Smooth muscle cell (in vitro differentiated cells): ENCODE measurements at regions not wholly inside any gene's neighbourhood (a gene's known extent, or its start where the extent isn't known, plus 50 kb on each side); places are given as distances from the start of the nearest gene placed in this dataset.

Source experiments
- DNase-seq: peaks from one replicate; lab custom pipeline; 2025; ENCODE audit not compliant: unreplicated experiment; lab: John Stamatoyannopoulos, UW
- H2AFZ ChIP-seq: fragments of 200-600 bp; sonication (generic); 2 replicates; pipeline ENCODE4 v1.6.0; 2016; ENCODE audit warnings: antibody characterized with exemption, low read depth, mild to moderate bottlenecking
- H3F3A ChIP-seq: fragments of 200-600 bp; sonication (generic); 2 replicates; pipeline ENCODE4 v1.6.0; 2017; ENCODE audit warnings: antibody characterized with exemption, low read depth
- H3K27ac ChIP-seq: fragments of 200-600 bp; sonication (generic); 2 replicates; pipeline ENCODE4 v1.5.1; 2016; ENCODE audit warnings: low read depth, mild to moderate bottlenecking
- H3K27me3 ChIP-seq: fragments of 200-600 bp; sonication (generic); 2 replicates; pipeline ENCODE4 v1.6.1; 2016; ENCODE audit warnings: low read depth, mild to moderate bottlenecking
- H3K36me3 ChIP-seq: fragments of 200-600 bp; sonication (generic); 2 replicates; pipeline ENCODE4 v1.5.1; 2016; ENCODE audit warnings: low read depth
- H3K4me1 ChIP-seq: fragments of 200-600 bp; sonication (generic); 2 replicates; pipeline ENCODE4 v1.5.1; 2016; ENCODE audit warnings: low read depth
- H3K4me2 ChIP-seq: fragments of 200-600 bp; sonication (generic); 2 replicates; pipeline ENCODE4 v1.6.0; 2016; ENCODE audit warnings: mild to moderate bottlenecking
- H3K4me3 ChIP-seq: fragments of 200-600 bp; sonication (generic); 2 replicates; pipeline ENCODE4 v1.5.1; 2016; ENCODE audit warnings: mild to moderate bottlenecking
- H3K79me2 ChIP-seq: fragments of 200-600 bp; sonication (generic); 2 replicates; pipeline ENCODE4 v1.6.0; 2016; ENCODE audit warnings: low read depth, mild to moderate bottlenecking
- H3K9ac ChIP-seq: fragments of 200-600 bp; sonication (generic); 2 replicates; pipeline ENCODE4 v1.6.0; 2016; ENCODE audit warnings: low read depth
- H3K9me3 ChIP-seq: fragments of 200-600 bp; sonication (generic); replicated peaks from 2 replicates; pipeline ENCODE4 v1.5.1; 2016; ENCODE audit warnings: low read depth
- H4K20me1 ChIP-seq: fragments of 200-600 bp; sonication (generic); 2 replicates; pipeline ENCODE4 v1.6.0; 2016; ENCODE audit warnings: low read depth
- CTCF ChIP-seq: fragments of 200-600 bp; sonication (generic); IDR thresholded peaks from 2 replicates; pipeline ENCODE4 v1.5.1; 2017; ENCODE audit warnings: borderline replicate concordance, mild to moderate bottlenecking, antibody characterized with exemption; ENCODE audit not compliant: insufficient read depth, poor library complexity, severe bottlenecking
- WGBS: methylation state at CpG from one replicate; pipeline ENCODE4 v1.1.7; 2016; ENCODE audit warnings: low lambda C conversion rate; 5-methylcytosine and 5-hydroxymethylcytosine counted together

DNA sequence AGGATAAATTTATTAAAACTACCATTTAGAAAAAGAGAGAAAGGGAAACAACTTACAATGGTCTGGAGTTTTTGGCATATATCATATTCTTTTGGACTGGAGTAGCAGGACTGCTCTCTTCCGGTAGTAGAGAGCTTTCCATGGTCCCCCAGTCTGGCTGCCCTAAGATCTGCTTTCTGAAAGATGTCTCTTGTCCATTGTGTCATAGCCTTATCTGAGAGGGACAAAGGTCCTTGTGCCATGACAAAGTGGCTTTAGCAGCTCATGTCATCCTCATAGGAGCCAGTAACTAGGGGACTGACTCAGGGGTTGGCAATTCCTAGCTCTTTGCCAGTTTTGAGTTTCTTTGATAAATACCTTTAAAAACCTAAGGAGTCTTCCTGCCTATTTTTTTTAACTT is 505.5 kb upstream of the ZEB2 start:
- Histone ChIP-seq H3K4me2 (no peak overlapping the region), H3K4me3 (no peak overlapping the region)

GRCh38 chr2:145023334-145023934 is 503.5 kb upstream of the ZEB2 start:
- Histone ChIP-seq H3K36me3 (no peaks in the 10 kb centered on the region), H3K79me2 (no peaks in the 10 kb centered on the region), H3K27me3 (no peaks in the 10 kb centered on the region), H3K9ac (peak overlapping the region; percentile 32), H3K4me1 (peaks cover 23% of the 10 kb centered on the region), H3K9me3 (no peaks in the 10 kb centered on the region), H3K4me3 (no peak overlapping the region), H3F3A (no peaks in the 10 kb centered on the region), H3K27ac (peak overlapping the region; percentile 80), H3K4me2 (peak overlapping the region; percentile 71), H4K20me1 (no peaks in the 10 kb centered on the region), H2AFZ (no peak overlapping the region)
- no peak for TF ChIP-seq CTCF
- WGBS = 77% methylated on average over 3 of the region's 3 CpGs
- DNase-seq = no peak

More for the DNA sequence above, 505.5 kb upstream of the ZEB2 start:
- Histone ChIP-seq H3K27me3 (no peaks in the 10 kb centered on the region), H3K9me3 (no peaks in the 10 kb centered on the region), H3K79me2 (no peaks in the 10 kb centered on the region), H4K20me1 (no peaks in the 10 kb centered on the region), H2AFZ (no peak overlapping the region), H3K9ac (no peak overlapping the region), H3K36me3 (no peaks in the 10 kb centered on the region), H3K27ac (no peak overlapping the region), H3F3A (peaks cover 4% of the 10 kb centered on the region), H3K4me1 (peaks cover 29% of the 10 kb centered on the region)
- DNase-seq = no peak
- 100% methylated on average over 1 of the region's 1 CpG for whole genome bisulfite sequencing
- TF ChIP-seq CTCF = no peak

GRCh38 chr2:145022666-145023333 is 502.9 kb upstream of the ZEB2 start:
- no peak overlapping the region for H3K4me3 ChIP-seq
- H3K36me3 ChIP-seq = no peaks in the 10 kb centered on the region
- DNase-seq = no peak
- H3K27me3 ChIP-seq = no peaks in the 10 kb centered on the region
- 30% methylated on average over 5 of the region's 5 CpGs for WGBS
- peak overlapping the region; percentile 32 for H3K9ac ChIP-seq
- no peaks in the 10 kb centered on the region for H3K9me3 ChIP-seq
- no peaks in the 10 kb centered on the region for H3K79me2 ChIP-seq
- no peak for TF ChIP-seq CTCF
- peaks cover 19% of the 10 kb centered on the region for H3K4me1 ChIP-seq
- H3K4me2 ChIP-seq = peak overlapping the region; percentile 71
- peak overlapping the region; percentile 73 for H2AFZ ChIP-seq
- no peaks in the 10 kb centered on the region for H4K20me1 ChIP-seq
- no peaks in the 10 kb centered on the region for H3F3A ChIP-seq
- peak overlapping the region; percentile 80 for H3K27ac ChIP-seq
